Tongue (tissue), 1 donor: ENCODE measurements at regions not wholly inside any gene's neighbourhood (a gene's known extent, or its start where the extent isn't known, plus 50 kb on each side); places are given as distances from the start of the nearest gene placed in this dataset.
A peak's percentile ranks its signal among the peaks of the same experiment; 100 is the strongest.
"Not testable (repeated sequence)": the region's sequence is repeated elsewhere in the genome, so short reads cannot be mapped to it uniquely, and the experiment has no call there.

Experiments
- DNase-seq: peaks from one replicate; pipeline ENCODE4 v3.0.0-alpha.2; 2015

- DNase-seq: no peak
Measured at GRCh38 chr10:2230478-2230877, 493.2 kb upstream of the ADARB2 start.

- no peak for DNase-seq
Measured at GRCh38 chr10:2228320-2228901, 491.1 kb upstream of the ADARB2 start.

GRCh38 chr10:2225609-2226008 lies 488.3 kb upstream of the ADARB2 start:
- peak; percentile 26 for DNase-seq

GRCh38 chr10:2223548-2224320 lies 486.4 kb upstream of the ADARB2 start:
- no peak for DNase-seq

GRCh38 chr10:2222631-2223030 lies 485.3 kb upstream of the ADARB2 start:
- no peak for DNase-seq

GRCh38 chr10:2214805-2215204 lies 477.5 kb upstream of the ADARB2 start:
- DNase-seq: no peak

- no peak for DNase-seq
Measured at GRCh38 chr10:2214092-2214491, 476.8 kb upstream of the ADARB2 start.

GRCh38 chr10:2212244-2212834 lies 475.0 kb upstream of the ADARB2 start:
- DNase-seq: no peak

DNA sequence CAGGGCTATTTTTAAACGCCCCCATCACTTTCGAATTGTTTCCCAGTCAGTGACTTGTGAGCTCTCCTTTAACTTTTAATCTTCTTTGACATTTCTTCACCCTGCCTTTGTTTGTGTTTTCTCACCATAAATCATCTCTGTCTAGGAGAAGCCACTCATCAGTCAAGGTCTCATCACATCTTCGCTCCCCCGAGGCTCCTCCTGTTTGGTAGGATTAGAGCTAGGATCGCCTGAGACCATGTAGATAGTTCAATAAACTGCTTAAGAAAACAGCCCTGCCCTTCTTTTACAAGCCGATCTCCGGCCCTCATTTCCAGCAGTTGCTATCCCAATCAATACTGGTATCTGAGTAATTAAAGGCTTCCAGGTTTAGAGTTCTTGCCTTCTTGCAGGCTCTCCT lies 472.8 kb upstream of the ADARB2 start:
- DNase-seq: no peak

GRCh38 chr10:2208106-2208505 lies 470.8 kb upstream of the ADARB2 start:
- no peak for DNase-seq

DNA sequence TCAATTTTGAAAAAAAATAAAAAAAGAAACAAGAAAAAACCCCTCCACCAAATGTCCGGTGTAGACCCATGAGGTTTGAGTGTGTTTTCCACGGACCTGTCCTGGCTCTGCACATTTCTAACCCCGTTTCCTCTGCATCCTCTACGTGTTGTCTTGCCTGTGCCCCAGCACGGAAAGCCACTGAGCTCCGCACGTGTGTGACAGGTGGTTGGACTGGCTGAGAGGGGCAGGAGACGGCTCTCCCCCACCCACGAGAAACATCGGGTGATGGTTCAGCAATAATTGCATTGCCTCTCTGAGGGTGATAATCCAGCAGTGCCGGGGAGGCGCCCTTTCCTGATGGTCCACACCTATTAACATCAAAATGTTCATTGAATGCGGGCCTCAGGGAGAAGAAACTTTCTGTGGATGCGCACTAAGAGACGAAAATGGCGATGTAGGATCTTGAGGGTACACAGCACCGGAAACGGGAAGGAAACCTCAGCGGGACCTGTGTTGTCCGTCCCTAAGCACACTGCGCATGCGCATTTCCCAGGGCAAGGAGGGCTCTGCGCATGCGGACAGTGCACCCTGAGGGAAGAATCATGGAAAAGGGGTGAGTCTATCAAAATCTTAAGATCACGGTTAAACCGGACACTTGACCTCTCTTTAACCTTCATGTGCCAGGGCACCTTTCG lies 470.1 kb upstream of the ADARB2 start:
- no peak for DNase-seq

DNA sequence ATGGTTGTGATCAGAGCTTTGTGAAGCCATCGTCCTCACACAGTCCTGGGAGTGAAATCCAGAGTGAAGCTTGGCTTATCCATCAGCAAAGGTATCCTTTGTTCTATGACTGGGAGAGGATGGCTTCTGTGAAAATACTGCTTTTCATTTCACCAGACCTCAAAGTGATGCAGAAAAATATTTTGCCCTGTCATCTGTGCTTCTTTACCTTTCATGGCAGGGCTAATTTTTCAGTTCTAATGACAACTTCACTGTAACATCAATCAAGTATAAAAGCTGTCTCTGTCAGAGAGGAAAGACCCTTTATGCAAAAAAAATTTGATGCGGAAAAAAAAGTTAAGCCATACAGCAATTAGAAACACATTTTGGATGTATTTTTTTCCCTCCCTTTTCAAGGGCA lies 468.1 kb upstream of the ADARB2 start:
- DNase-seq: no peak

GRCh38 chr10:2202401-2202800 lies 465.1 kb upstream of the ADARB2 start:
- peak; percentile 4 for DNase-seq

GRCh38 chr10:2201534-2202099 lies 464.3 kb upstream of the ADARB2 start:
- DNase-seq: no peak

DNA sequence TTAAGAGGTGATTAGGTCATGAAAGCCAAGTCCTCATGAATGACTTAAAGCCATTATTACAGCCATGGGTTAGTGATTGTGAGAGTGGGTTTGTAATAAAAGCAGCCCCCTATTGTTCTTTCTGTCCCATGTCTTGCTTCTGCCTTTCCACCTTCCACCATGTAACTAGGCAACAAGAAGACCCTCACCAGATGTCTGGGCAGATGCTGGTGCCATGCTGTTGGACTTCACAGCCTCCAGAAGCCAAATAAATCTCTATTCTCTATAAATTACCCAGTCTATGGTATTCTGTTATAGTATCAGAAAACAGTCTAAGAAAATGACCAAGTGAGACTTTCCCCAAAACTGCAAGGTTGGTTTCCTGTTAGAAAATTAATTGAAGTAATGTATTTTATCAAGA lies 460.3 kb upstream of the ADARB2 start:
- no peak for DNase-seq

GRCh38 chr10:2196272-2196671 lies 458.9 kb upstream of the ADARB2 start:
- DNase-seq: no peak

DNA sequence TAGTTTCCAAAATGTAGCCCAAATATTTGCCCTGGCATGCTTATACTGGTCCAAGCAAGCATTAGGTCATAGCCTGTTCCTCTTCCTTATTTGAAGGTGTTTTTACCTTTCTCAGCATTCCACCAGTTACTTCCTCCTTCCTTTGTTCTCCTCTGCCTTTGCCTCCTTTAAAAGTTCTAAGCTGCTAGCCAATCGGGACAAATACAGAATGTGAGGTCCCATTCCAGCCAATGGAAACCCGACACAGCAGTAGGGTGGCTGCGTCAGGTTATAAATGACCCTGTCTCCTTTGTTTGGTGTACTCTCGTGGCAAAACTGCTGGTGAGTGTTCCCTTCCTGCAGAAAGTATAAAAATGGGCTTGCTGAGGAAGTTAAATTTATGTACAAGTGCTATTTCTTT lies 452.0 kb upstream of the ADARB2 start:
- not testable (repeated sequence) for DNase-seq

GRCh38 chr10:2188371-2188770 lies 451.0 kb upstream of the ADARB2 start:
- no peak for DNase-seq

GRCh38 chr10:2173327-2173726 lies 436.0 kb upstream of the ADARB2 start:
- DNase-seq: peak; percentile 51

GRCh38 chr10:2165771-2166460 lies 428.6 kb upstream of the ADARB2 start:
- peak; percentile 21 for DNase-seq

GRCh38 chr10:2150288-2150687 lies 413.0 kb upstream of the ADARB2 start:
- DNase-seq: no peak

- peak; percentile 13 for DNase-seq
Measured at GRCh38 chr10:2145926-2146478, 408.7 kb upstream of the ADARB2 start.
